SK-N-SH treated with all-trans-retinoic acid at 6 μM for 48 hours (cell line): ENCODE measurements at regions not wholly inside any gene's neighbourhood (a gene's known extent, or its start where the extent isn't known, plus 50 kb on each side); places are given as distances from the start of the nearest gene placed in this dataset.

Experiments used
- ATAC-seq: fragments of 200-7000 bp; cut with Tn5 transposase; 3 replicates; pipeline ENCODE4 v1.9.1; 2020; ENCODE audit warnings: mild to moderate bottlenecking, moderate library complexity
- ARNTL ChIP-seq: fragments of 450-650 bp; formaldehyde crosslinking; IDR thresholded peaks from 2 replicates; pipeline ENCODE4 v1.5.0; 2020; ENCODE audit warnings: low read depth, mild to moderate bottlenecking, moderate library complexity, borderline replicate concordance
- BACH2 ChIP-seq: fragments of 250-450 bp; sonication (Bioruptor Pico); IDR thresholded peaks from 2 replicates; pipeline ENCODE4 v1.9.0; 2021; ENCODE audit warnings: mild to moderate bottlenecking, borderline replicate concordance
- CREB5 ChIP-seq: fragments of 250-450 bp; sonication (Bioruptor Pico); IDR thresholded peaks from 2 replicates; pipeline ENCODE4 v1.5.1; 2020; ENCODE audit warnings: low read depth, mild to moderate bottlenecking, moderate library complexity
- CSDC2 ChIP-seq: fragments of 250-450 bp; sonication (Bioruptor Pico); IDR thresholded peaks from 2 replicates; pipeline ENCODE4 v1.5.0; 2020; ENCODE audit warnings: mild to moderate bottlenecking, moderate library complexity
- CSRNP3 ChIP-seq: fragments of 250-450 bp; sonication (Bioruptor Pico); IDR thresholded peaks from 2 replicates; pipeline ENCODE4 v1.5.1; 2021; ENCODE audit warnings: mild to moderate bottlenecking, moderate library complexity
- GLIS3 ChIP-seq: fragments of 250-450 bp; sonication (Bioruptor Pico); IDR thresholded peaks from 2 replicates; pipeline ENCODE4 v1.5.0; 2020; ENCODE audit warnings: mild to moderate bottlenecking, moderate library complexity
- ISL1 ChIP-seq: fragments of 250-450 bp; sonication (Bioruptor Pico); IDR thresholded peaks from 2 replicates; pipeline ENCODE4 v2.1.2; 2022; ENCODE audit warnings: mild to moderate bottlenecking, moderate library complexity
- OSR1 ChIP-seq: fragments of 250-450 bp; sonication (Bioruptor Pico); IDR thresholded peaks from 2 replicates; pipeline ENCODE4 v1.8.0; 2022; ENCODE audit warnings: moderate library complexity, mild to moderate bottlenecking, inconsistent platforms
- PATZ1 ChIP-seq: fragments of 250-450 bp; sonication (Bioruptor Pico); IDR thresholded peaks from 2 replicates; pipeline ENCODE4 v1.8.0; 2020; ENCODE audit warnings: mild to moderate bottlenecking, moderate library complexity, borderline replicate concordance
- POU6F1 ChIP-seq: fragments of 250-450 bp; sonication (Bioruptor Pico); IDR thresholded peaks from 2 replicates; pipeline ENCODE4 v1.8.0; 2021; ENCODE audit warnings: low read depth, mild to moderate bottlenecking, moderate library complexity, borderline replicate concordance
- PPARA ChIP-seq: fragments of 250-450 bp; sonication (Bioruptor Pico); IDR thresholded peaks from 2 replicates; pipeline ENCODE4 v1.5.0; 2020; ENCODE audit warnings: mild to moderate bottlenecking, borderline replicate concordance
- RARB ChIP-seq: fragments of 250-450 bp; sonication (Bioruptor Pico); IDR thresholded peaks from 2 replicates; pipeline ENCODE4 v1.8.0; 2021; ENCODE audit warnings: mild to moderate bottlenecking, moderate library complexity
- SNAI2 ChIP-seq: fragments of 250-450 bp; sonication (Bioruptor Pico); IDR thresholded peaks from 2 replicates; pipeline ENCODE4 v1.5.0; 2020; ENCODE audit warnings: mild to moderate bottlenecking, moderate library complexity
- TCF4 ChIP-seq: fragments of 250-450 bp; sonication (Bioruptor Pico); IDR thresholded peaks from 2 replicates; pipeline ENCODE4 v1.8.0; 2021; ENCODE audit warnings: mild to moderate bottlenecking, moderate library complexity, borderline replicate concordance
- TSHZ2 ChIP-seq: fragments of 250-450 bp; sonication (Bioruptor Pico); IDR thresholded peaks from 2 replicates; pipeline ENCODE4 v1.5.0; 2020; ENCODE audit warnings: mild to moderate bottlenecking, moderate library complexity
- ZC3H10 ChIP-seq: fragments of 250-450 bp; sonication (Bioruptor Pico); IDR thresholded peaks from 2 replicates; pipeline ENCODE4 v1.5.1; 2021; ENCODE audit warnings: mild to moderate bottlenecking, moderate library complexity
- ZFP30 ChIP-seq: fragments of 450-650 bp; formaldehyde crosslinking; IDR thresholded peaks from 2 replicates; pipeline ENCODE4 v1.5.0; 2022; ENCODE audit warnings: mild to moderate bottlenecking, moderate library complexity
- ZNF70 ChIP-seq: fragments of 450-650 bp; formaldehyde crosslinking; IDR thresholded peaks from 2 replicates; pipeline ENCODE4 v1.5.0; 2020; ENCODE audit warnings: mild to moderate bottlenecking, moderate library complexity
- ZNF8 ChIP-seq: fragments of 450-650 bp; formaldehyde crosslinking; IDR thresholded peaks from 2 replicates; pipeline ENCODE4 v1.5.0; 2020; ENCODE audit warnings: mild to moderate bottlenecking, moderate library complexity

GRCh38 chr1:239958063-239958462 is 133.6 kb upstream of the FMN2 start (continued):
- no peak for TF ChIP-seq PATZ1 (CRISPR knock-in tag)
- TF ChIP-seq PPARA (CRISPR knock-in tag), result no peak

GRCh38 chr1:239960366-239960765 is 131.3 kb upstream of the FMN2 start:
- TF ChIP-seq RARB (no peak), POU6F1 (CRISPR knock-in tag) (no peak), ZNF70 (CRISPR knock-in tag) (no peak), ZC3H10 (no peak), ISL1 (CRISPR knock-in tag) (no peak), CREB5 (CRISPR knock-in tag) (no peak), OSR1 (CRISPR knock-in tag) (no peak)
- no peak for ATAC-seq

GRCh38 chr1:239963856-239964255 is 127.8 kb upstream of the FMN2 start:
- ATAC-seq, result no peak; the same call in 2 of the 3 replicates
- TF ChIP-seq TCF4 (CRISPR knock-in tag) (peak; percentile 49; the same call in 1 of the 2 replicates), CSRNP3 (no peak), TSHZ2 (peak; percentile 61; the same call in 1 of the 2 replicates)
- TF ChIP-seq, all 23 proteins: peak for 2

GRCh38 chr1:239976130-239976968 is 115.3 kb upstream of the FMN2 start:
- ATAC-seq, result peak; percentile 93
- TF ChIP-seq BACH2 (CRISPR knock-in tag) (no peak), SNAI2 (CRISPR knock-in tag) (no peak), CSDC2 (CRISPR knock-in tag) (no peak), ZNF8 (CRISPR knock-in tag) (no peak), PPARA (CRISPR knock-in tag) (no peak), ZFP30 (CRISPR knock-in tag) (no peak), ISL1 (CRISPR knock-in tag) (no peak), OSR1 (CRISPR knock-in tag) (no peak), CREB5 (CRISPR knock-in tag) (no peak), ARNTL (CRISPR knock-in tag) (no peak), POU6F1 (CRISPR knock-in tag) (no peak), ZNF70 (CRISPR knock-in tag) (no peak), PATZ1 (CRISPR knock-in tag) (no peak), TCF4 (CRISPR knock-in tag) (no peak), GLIS3 (CRISPR knock-in tag) (no peak), ZC3H10 (no peak)
